Loucy (cell line): ENCODE measurements at regions not wholly inside any gene's neighbourhood (a gene's known extent, or its start where the extent isn't known, plus 50 kb on each side); places are given as distances from the start of the nearest gene placed in this dataset.
"Not testable (repeated sequence)": the region's sequence is repeated elsewhere in the genome, so short reads cannot be mapped to it uniquely, and the experiment has no call there.

Experiments
- CTCF ChIP-seq: fragments of 200-600 bp; sonication (generic); conservative IDR thresholded peaks from 2 replicates; pipeline ENCODE4 v1.5.1; 2014; ENCODE audit warnings: mild to moderate bottlenecking, antibody characterized with exemption, low read length
- EZH2phosphoT487 ChIP-seq: fragments of 200-600 bp; IDR thresholded peaks from 2 replicates; pipeline ENCODE4 v1.6.1; 2018; ENCODE audit warnings: antibody characterized with exemption, mild to moderate bottlenecking, moderate library complexity, borderline replicate concordance

DNA sequence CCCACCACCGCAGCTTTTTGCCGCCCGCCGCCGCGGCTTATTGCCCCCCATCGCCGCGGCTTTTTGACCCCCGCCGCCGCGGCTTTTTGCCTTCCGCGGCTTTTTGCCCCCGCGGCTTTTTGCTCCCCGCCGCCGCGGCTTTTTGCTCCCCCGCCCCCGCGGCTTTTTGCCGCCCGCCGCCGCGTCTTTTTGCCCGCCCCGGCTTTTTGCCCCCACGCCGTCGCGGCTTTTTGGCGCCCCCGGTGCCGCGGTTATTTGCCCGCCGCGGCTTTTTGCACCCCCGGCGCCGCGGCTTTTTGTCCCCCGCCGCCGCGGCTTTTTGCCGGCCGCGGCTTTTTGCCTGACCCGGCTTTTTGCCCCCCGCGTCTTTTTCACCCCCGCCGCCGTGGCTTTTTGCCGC, 3061.8 kb upstream of the TEKT4 start:
- TF ChIP-seq CTCF, EZH2phosphoT487: not testable (repeated sequence)
